HCT116 (cell line): ENCODE measurements at regions not wholly inside any gene's neighbourhood (a gene's known extent, or its start where the extent isn't known, plus 50 kb on each side); places are given as distances from the start of the nearest gene placed in this dataset.

Source experiments
- ATAC-seq: fragments of 200-7000 bp; cut with Tn5 transposase; 2 replicates; pipeline ENCODE4 v1.9.1; 2020; ENCODE audit warnings: mild to moderate bottlenecking, moderate library complexity
- BruUV-seq: library from RNA; stranded (reverse); fragments of 400-500 nt; replicated peaks from 2 replicates; lab custom pipeline; 2021; lab: Mats Ljungman, UMichigan
- CTCF ChIA-PET: fragments of 300-600 bp; sonication (Branson Sonifier 250); formaldehyde crosslinking; loops from one replicate; lab custom pipeline; 2021; ENCODE audit warnings: antibody characterized with exemption; lab: Charles Lee
- POLR2A ChIA-PET: fragments of 300-600, 350-600 bp; sonication (Branson Sonifier 250); formaldehyde crosslinking; loops from one replicate; lab custom pipeline; 2021; ENCODE audit warnings: antibody characterized with exemption; lab: Charles Lee
- RAD21 ChIA-PET, 2 experiments: fragments of 300-600 bp; sonication (Branson Sonifier 250); formaldehyde crosslinking; loops; one replicate each; lab custom pipeline; 2023; ENCODE audit warnings: low total read pairs in 2 of 2; ENCODE audit not compliant: uncharacterized antibody in 2 of 2, unreplicated experiment in 2 of 2, low non-redundant PET in 1 of 2; lab: Charles Lee
- DNase-seq: peaks from one replicate; pipeline ENCODE4 v3.0.0-alpha.2; 2010; ENCODE audit warnings: low read depth, low spot score
- H2AFZ ChIP-seq: fragments of 200-600 bp; shearing (Covaris generic), sonication (generic); 2 replicates; pipeline ENCODE4 v1.6.1; 2017; ENCODE audit warnings: low read depth, mixed run types, mixed read lengths, antibody characterized with exemption, low read length; ENCODE audit not compliant: poor library complexity, severe bottlenecking
- H3K27ac ChIP-seq: 2 replicates; pipeline ENCODE4 v1.5.1; 2012; ENCODE audit warnings: low read depth, low read length
- H3K27me3 ChIP-seq: fragments of 200-600 bp; sonication (generic); 2 replicates; pipeline ENCODE4 v1.6.1; 2016; ENCODE audit warnings: mixed run types, low read length, mixed read lengths; ENCODE audit not compliant: insufficient read depth
- H3K36me3 ChIP-seq, 2 experiments: fragments of 200-500 bp in 1 of 2; fragments of 200-600 bp in 1 of 2; sonication (Bioruptor generic) in 1 of 2; sonication (generic) in 1 of 2; 2 replicates each; pipeline versions ENCODE4 v1.5.1 to v1.6.1; 2014 to 2016; ENCODE audit warnings: low read length in 2 of 2, inconsistent platforms in 1 of 2, mixed read lengths in 1 of 2, mixed run types in 1 of 2; ENCODE audit not compliant: insufficient read depth in 2 of 2, control insufficient read depth in 1 of 2
- H3K4me1 ChIP-seq, 2 experiments: fragments of 200-600 bp in 1 of 2; sonication (generic) in 1 of 2; 2 replicates each; pipeline versions ENCODE4 v1.5.1 to v1.6.1; 2012 to 2017; ENCODE audit warnings: low read length in 2 of 2, inconsistent platforms in 1 of 2, mild to moderate bottlenecking in 1 of 2, mixed read lengths in 1 of 2, mixed run types in 1 of 2, moderate library complexity in 1 of 2; ENCODE audit not compliant: insufficient read depth in 2 of 2, control insufficient read depth in 1 of 2
- H3K4me2 ChIP-seq: fragments of 200-600 bp; sonication (generic); 2 replicates; pipeline ENCODE4 v1.6.1; 2017; ENCODE audit warnings: mixed run types, low read length, mixed read lengths
- H3K4me3 ChIP-seq, 2 experiments: fragments of 200-600 bp in 1 of 2; sonication (generic) in 1 of 2; replicated peaks in 1 of 2; 2 replicates each; pipeline ENCODE4 v1.5.1; 2011 to 2016; ENCODE audit warnings: low read length in 2 of 2, control low read depth in 1 of 2, low read depth in 1 of 2, mild to moderate bottlenecking in 1 of 2, mixed read lengths in 1 of 2, mixed run types in 1 of 2
- H3K79me2 ChIP-seq: fragments of 200-600 bp; sonication (generic); 2 replicates; pipeline ENCODE4 v1.6.1; 2017; ENCODE audit warnings: mild to moderate bottlenecking, mixed run types, low read length, moderate library complexity, mixed read lengths; ENCODE audit not compliant: insufficient read depth
- H3K9ac ChIP-seq: fragments of 200-600 bp; sonication (generic); 2 replicates; pipeline ENCODE4 v1.6.1; 2016; ENCODE audit warnings: low read length, mixed read lengths
- H3K9me2 ChIP-seq: fragments of 200-600 bp; sonication (generic), shearing (Covaris generic); 2 replicates; pipeline ENCODE4 v1.6.1; 2017; ENCODE audit warnings: mixed run types, mild to moderate bottlenecking, moderate library complexity; ENCODE audit not compliant: insufficient read depth
- H3K9me3 ChIP-seq, 2 experiments: fragments of 200-500 bp in 1 of 2; fragments of 200-600 bp in 1 of 2; sonication (Bioruptor generic) in 1 of 2; sonication (generic) in 1 of 2; 2 replicates each; pipeline ENCODE4 v1.6.1; 2014 to 2017; ENCODE audit warnings: low read length in 2 of 2, mixed read lengths in 2 of 2, inconsistent platforms in 1 of 2, low read depth in 1 of 2, mild to moderate bottlenecking in 1 of 2, mixed run types in 1 of 2, moderate library complexity in 1 of 2; ENCODE audit not compliant: control insufficient read depth in 1 of 2, insufficient read depth in 1 of 2
- H4K20me1 ChIP-seq: fragments of 200-600 bp; sonication (generic), shearing (Covaris generic); 2 replicates; pipeline ENCODE4 v1.6.1; 2017; ENCODE audit warnings: mixed run types, mild to moderate bottlenecking, moderate library complexity; ENCODE audit not compliant: insufficient read depth
- ATF3 ChIP-seq: IDR thresholded peaks from 2 replicates; pipeline ENCODE4 v1.6.1; 2012
- CEBPB ChIP-seq: IDR thresholded peaks from 2 replicates; pipeline ENCODE4 v1.6.1; 2012; ENCODE audit warnings: low read depth
- CTCF ChIP-seq, 3 experiments: fragments of 200-600 bp in 1 of 3; sonication (generic) in 1 of 3; IDR thresholded peaks in 2 of 3; conservative IDR thresholded peaks in 1 of 3; 2 replicates each; pipeline ENCODE4 v1.5.1; 2012 to 2017; ENCODE audit warnings: low read depth in 2 of 3, low read length in 2 of 3, antibody characterized with exemption in 1 of 3, borderline replicate concordance in 1 of 3, control low read depth in 1 of 3, mild to moderate bottlenecking in 1 of 3, mixed read lengths in 1 of 3, mixed run types in 1 of 3, moderate library complexity in 1 of 3; ENCODE audit not compliant: insufficient read depth in 1 of 3
- ELF1 ChIP-seq: IDR thresholded peaks from 2 replicates; pipeline ENCODE4 v1.6.1; 2012; ENCODE audit warnings: low read depth, borderline replicate concordance
- EZH2 ChIP-seq: fragments of 200-600 bp; sonication (generic); IDR thresholded peaks from 2 replicates; pipeline ENCODE4 v1.6.1; 2017; ENCODE audit warnings: antibody characterized with exemption, mixed run types
- FOSL1 ChIP-seq: IDR thresholded peaks from 2 replicates; pipeline ENCODE4 v1.6.1; 2012; ENCODE audit warnings: low read depth
- MAX ChIP-seq: IDR thresholded peaks from 2 replicates; pipeline ENCODE4 v1.6.1; 2012
- REST ChIP-seq: IDR thresholded peaks from 2 replicates; pipeline ENCODE4 v1.6.1; 2012; ENCODE audit warnings: low read depth
- SIN3A ChIP-seq: IDR thresholded peaks from 2 replicates; pipeline ENCODE4 v1.6.1; 2012; ENCODE audit warnings: low read depth
- ZBTB33 ChIP-seq: IDR thresholded peaks from 2 replicates; pipeline ENCODE4 v1.6.1; 2011; ENCODE audit warnings: mild to moderate bottlenecking, low read length, moderate library complexity; ENCODE audit not compliant: insufficient replicate concordance; ENCODE audit errors: extremely low read depth
- intact Hi-C: fragments of 100-400 bp; cut with micrococcal nuclease; formaldehyde crosslinking; loops from 2 replicates; pipeline ENCODE4 v1.10.0; 2022

- TF ChIP-seq ZBTB33 (no peak), EZH2 (no peak), ELF1 (no peak)
Measured at GRCh38 chr1:188269956-188270355, 1441.2 kb downstream of the PLA2G4A start (continued).

- Histone ChIP-seq H3K4me3 (no peak overlapping the region), H3K9me2 (no peaks in the 10 kb centered on the region), H3K79me2 (no peaks in the 10 kb centered on the region), H3K4me1 (no peaks in the 10 kb centered on the region), H3K9me3 (no peaks in the 10 kb centered on the region), H3K27ac (no peak overlapping the region), H3K27me3 (no peaks in the 10 kb centered on the region), H3K9ac (no peak overlapping the region), H3K36me3 (no peaks in the 10 kb centered on the region), H2AFZ (no peak overlapping the region), H3K4me2 (no peak overlapping the region), H4K20me1 (no peaks in the 10 kb centered on the region)
- RAD21 ChIA-PET, result no interaction called here
- TF ChIP-seq REST, result no peak
- no peak for TF ChIP-seq SIN3A
- no peak for TF ChIP-seq CEBPB
- no peak for TF ChIP-seq FOSL1
- no peak for TF ChIP-seq ATF3
- no peak for TF ChIP-seq MAX
- no peak for TF ChIP-seq CTCF (IDR thresholded peaks at IDR 0.05 in 2 of 3, conservative IDR thresholded peaks at IDR 0.05 in 1 of 3; ENCODE audit: borderline replicate concordance in 1 of 3, insufficient read depth in 1 of 3, low read depth in 2 of 3, low read length in 2 of 3)
- no peak for TF ChIP-seq EZH2
- no peak for DNase-seq
- no TSS peak for BruUV-seq
- no peak for ATAC-seq
- POLR2A ChIA-PET, result no interaction called here
- intact Hi-C loops, result no loop called here
- CTCF ChIA-PET, result no interaction called here
Measured at GRCh38 chr1:188270497-188270896, 1441.7 kb downstream of the PLA2G4A start.
